Activated naive CD8-positive, alpha-beta T cell (primary cell): ENCODE measurements at regions not wholly inside any gene's neighbourhood (a gene's known extent, or its start where the extent isn't known, plus 50 kb on each side); places are given as distances from the start of the nearest gene placed in this dataset.

Experiments
- H3K27ac Mint-ChIP-seq: one replicate; pipeline ENCODE4 v1.8.0; 2021; ENCODE audit warnings: mixed read lengths
- H3K27me3 Mint-ChIP-seq: one replicate; pipeline ENCODE4 v1.8.0; 2021; ENCODE audit warnings: mixed read lengths
- H3K36me3 Mint-ChIP-seq: one replicate; pipeline ENCODE4 v1.8.0; 2021; ENCODE audit warnings: mixed read lengths
- H3K4me1 Mint-ChIP-seq: one replicate; pipeline ENCODE4 v1.8.0; 2021; ENCODE audit warnings: low read depth, mixed read lengths
- H3K4me3 Mint-ChIP-seq: one replicate; pipeline ENCODE4 v1.8.0; 2021; ENCODE audit warnings: mild to moderate bottlenecking, mixed read lengths
- H3K9me3 Mint-ChIP-seq: one replicate; pipeline ENCODE4 v1.8.0; 2021; ENCODE audit warnings: low read depth, mixed read lengths

DNA sequence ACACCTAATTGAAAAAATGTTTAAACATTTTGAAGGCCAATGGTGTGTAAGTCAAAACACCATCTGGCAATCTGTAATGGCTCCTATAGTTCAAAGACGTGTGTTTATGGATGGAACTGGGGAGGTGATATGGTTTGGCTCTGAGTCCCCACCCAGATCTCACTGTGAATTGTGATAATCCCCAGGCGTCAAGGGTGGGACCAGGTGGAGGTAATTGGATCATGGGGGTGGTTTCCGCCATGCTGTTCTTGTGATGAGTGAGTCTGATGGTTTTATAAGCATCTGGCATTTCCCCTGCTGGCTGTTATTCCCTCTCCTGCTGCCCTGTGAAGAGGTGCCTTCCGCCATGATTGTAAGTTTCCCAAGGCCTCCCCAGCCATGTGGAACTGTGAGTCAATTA lies 52.2 kb downstream of the ADRA2C start:
- no peaks in the 10 kb centered on the region for H3K36me3 Mint-ChIP-seq
- H3K4me1 Mint-ChIP-seq, result no peaks in the 10 kb centered on the region
- H3K4me3 Mint-ChIP-seq, result no peak overlapping the region
- H3K27me3 Mint-ChIP-seq, result no peaks in the 10 kb centered on the region
- H3K9me3 Mint-ChIP-seq, result no peaks in the 10 kb centered on the region
- H3K27ac Mint-ChIP-seq, result no peak overlapping the region

DNA sequence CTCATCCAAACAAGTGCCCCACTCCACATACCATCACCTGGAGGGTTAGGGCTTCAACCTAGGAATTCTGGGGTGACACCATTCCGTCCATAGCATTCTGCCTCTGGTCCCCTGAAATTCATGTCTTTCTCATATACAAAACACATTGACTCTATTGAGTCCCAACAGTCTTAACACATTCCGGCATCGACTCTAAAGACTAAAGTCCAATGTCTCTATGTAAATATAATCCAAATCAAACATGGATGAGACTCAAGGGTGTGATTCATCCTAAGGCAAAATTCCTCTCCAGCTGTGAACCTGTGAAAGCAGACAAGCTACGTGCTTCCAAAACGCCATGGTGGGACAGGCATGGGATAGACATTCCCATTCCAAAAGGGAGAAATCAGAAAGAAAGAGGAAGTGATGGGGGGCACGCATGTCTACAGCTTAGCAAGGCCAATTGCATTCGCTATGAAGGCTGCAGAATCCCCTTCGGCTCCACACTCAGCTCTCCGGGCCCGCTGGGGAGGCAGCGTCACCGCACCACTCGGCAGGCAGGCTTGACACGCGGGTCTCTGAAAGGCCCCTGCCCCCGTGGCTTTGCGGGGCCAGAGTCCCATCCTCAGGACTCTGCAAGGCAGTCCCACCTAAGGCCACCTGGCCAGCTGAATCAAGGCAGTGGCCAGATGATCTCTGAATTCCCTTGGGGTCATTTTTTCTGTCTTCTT lies 53.2 kb downstream of the ADRA2C start:
- no peak overlapping the region for H3K4me3 Mint-ChIP-seq
- no peak overlapping the region for H3K27ac Mint-ChIP-seq
- no peaks in the 10 kb centered on the region for H3K4me1 Mint-ChIP-seq
- no peaks in the 10 kb centered on the region for H3K36me3 Mint-ChIP-seq
- H3K9me3 Mint-ChIP-seq, result no peaks in the 10 kb centered on the region
- H3K27me3 Mint-ChIP-seq, result no peaks in the 10 kb centered on the region

DNA sequence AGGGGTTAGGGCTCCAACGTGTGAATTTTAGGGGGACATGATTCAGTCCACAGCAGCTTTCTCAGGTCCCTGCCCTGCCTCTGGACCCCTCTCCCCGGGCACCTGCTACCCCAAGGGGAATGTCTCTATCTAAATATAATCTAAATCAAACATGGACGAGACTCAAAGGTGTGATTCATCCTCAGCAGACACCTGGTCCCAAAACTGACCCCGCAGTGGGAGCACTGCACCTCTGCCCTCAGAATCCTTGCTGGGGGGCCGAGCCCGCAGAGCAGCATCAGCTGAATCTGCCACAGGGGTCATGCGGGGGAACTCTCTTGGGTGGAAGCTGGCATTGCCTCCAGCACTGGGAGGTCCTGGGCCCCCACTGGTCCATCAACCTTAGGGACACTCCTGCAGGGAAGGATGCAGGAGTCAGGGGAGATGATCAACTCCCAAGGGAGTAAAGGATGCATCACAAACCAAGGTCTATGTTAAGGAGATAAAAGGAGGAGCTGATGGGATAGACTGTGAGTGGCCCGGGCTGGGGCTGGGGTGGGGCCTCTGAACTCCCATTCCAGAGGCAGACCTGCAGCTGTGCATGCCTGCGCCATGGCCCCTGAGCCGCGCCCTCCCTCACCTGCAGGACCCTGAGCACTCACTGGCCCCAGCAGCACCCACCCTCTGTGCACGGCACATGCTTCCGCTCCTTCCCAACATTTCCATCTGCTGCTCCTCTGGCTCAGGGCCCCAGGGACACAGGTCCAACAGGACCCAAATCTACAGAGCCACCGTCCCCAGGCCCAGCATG lies 54.0 kb downstream of the ADRA2C start:
- Mint-ChIP-seq H3K36me3 (no peaks in the 10 kb centered on the region), H3K27ac (no peak overlapping the region), H3K9me3 (no peaks in the 10 kb centered on the region), H3K4me3 (no peak overlapping the region), H3K4me1 (no peaks in the 10 kb centered on the region), H3K27me3 (no peaks in the 10 kb centered on the region)

DNA sequence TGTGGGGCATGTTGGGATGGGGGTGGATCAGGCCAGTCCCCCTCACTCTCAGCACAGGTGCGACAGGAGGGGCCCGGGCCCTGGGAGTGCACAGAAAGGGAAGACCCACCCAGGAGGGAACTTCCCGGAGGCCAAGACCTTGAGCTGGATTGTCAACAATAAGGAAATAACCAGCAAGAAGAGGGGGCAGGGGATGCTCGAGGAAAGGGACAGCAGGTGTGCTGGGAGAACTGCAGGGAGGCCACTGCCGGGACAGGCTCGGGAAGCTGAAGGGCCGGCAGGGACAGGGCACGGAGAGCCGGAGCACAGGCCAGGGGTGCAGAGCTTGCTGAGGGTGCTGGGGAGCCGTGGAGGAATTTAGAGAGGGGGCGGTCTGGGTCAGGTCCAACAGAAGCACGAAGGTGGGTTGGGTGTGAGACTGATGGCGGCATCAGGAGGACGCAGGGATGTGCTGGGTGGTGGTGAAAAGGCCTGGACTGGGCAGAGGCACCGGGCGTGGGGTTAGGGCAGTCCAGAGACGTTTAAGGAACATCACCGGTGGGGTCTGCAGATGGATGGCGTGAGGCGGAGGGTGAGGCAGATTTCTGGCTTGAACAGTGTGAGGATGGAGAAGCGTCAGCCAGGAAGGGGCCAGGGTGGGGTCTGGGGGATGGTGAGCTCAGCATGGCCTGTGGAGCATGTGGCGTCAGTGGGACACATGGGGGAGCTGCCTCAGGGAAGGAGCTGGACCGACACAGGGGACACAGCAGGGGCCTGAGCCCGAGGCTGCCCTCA lies 54.8 kb downstream of the ADRA2C start:
- Mint-ChIP-seq H3K36me3 (no peaks in the 10 kb centered on the region), H3K4me3 (no peak overlapping the region), H3K27ac (no peak overlapping the region), H3K4me1 (no peaks in the 10 kb centered on the region), H3K9me3 (no peaks in the 10 kb centered on the region), H3K27me3 (no peaks in the 10 kb centered on the region)

DNA sequence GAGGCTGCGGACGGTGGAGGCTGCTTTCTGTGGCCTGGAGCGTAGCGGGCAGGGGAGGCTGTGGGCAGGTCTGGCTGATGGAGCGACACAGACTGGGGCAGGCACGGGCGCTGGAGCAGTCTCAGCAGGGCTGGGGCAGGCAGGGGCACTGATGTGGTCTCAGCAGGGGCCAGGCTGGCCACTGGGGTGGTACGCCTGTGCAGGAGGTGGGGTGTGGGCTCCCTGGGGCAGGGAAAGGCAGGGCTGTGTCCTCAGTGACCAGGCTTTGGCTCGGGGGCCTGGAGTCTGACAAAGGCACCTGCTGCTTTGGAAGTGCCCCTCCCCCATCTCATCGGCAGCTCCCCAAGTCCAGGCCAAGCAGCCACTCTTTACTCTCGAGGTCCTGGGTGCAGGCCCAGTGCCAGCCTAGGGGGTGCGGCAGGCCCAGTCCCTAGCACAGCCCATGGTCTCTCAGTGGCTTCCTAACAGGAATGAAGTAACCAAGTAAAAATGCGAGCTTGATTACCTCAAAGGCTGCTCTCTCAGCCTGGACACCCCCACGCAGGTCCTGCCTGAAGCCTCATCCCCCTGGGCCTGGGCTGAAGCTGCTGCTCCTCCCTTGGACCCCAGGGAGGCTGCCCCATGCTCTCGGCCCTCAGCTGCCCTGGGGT lies 55.5 kb downstream of the ADRA2C start:
- Mint-ChIP-seq H3K36me3 (no peaks in the 10 kb centered on the region), H3K4me3 (no peak overlapping the region), H3K9me3 (no peaks in the 10 kb centered on the region), H3K27ac (no peak overlapping the region), H3K27me3 (no peaks in the 10 kb centered on the region), H3K4me1 (no peaks in the 10 kb centered on the region)

DNA sequence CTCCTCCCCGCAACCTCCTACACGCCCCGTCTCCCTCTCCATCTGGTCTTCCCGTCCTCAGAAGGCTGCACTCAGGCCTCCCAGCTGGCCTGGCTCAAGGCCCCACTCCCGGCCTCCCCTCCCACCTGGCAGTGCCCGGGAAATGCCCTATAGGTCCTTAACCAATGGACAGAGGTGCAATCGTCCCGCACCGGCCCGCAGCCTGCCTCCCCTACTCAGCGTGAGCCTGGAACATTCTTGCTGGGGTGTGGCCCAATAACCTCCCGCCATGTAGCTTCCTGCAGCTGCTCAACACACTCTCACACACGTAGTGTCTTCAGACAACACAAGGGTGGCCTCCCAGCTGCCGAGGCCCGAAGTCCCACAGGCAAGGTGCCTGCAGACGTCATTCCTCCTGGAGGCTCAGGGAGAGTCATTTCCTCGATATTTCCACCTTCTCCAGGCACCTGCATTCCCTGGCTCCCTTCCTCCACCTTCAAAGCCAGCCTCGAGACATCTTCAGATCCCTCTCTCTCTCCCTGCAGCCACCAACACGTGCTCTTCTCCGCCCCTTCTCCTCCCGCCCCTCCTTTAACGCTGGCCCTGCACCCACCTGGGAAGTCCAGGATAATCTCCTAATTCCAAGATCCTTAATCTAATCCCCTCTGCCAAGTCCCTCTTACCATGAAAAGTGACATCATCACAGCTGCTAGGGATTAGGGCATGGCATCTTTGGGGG lies 56.2 kb downstream of the ADRA2C start:
- no peaks in the 10 kb centered on the region for H3K9me3 Mint-ChIP-seq
- H3K36me3 Mint-ChIP-seq, result no peaks in the 10 kb centered on the region
- no peak overlapping the region for H3K27ac Mint-ChIP-seq
- H3K4me1 Mint-ChIP-seq, result no peaks in the 10 kb centered on the region
- no peaks in the 10 kb centered on the region for H3K27me3 Mint-ChIP-seq
- no peak overlapping the region for H3K4me3 Mint-ChIP-seq

DNA sequence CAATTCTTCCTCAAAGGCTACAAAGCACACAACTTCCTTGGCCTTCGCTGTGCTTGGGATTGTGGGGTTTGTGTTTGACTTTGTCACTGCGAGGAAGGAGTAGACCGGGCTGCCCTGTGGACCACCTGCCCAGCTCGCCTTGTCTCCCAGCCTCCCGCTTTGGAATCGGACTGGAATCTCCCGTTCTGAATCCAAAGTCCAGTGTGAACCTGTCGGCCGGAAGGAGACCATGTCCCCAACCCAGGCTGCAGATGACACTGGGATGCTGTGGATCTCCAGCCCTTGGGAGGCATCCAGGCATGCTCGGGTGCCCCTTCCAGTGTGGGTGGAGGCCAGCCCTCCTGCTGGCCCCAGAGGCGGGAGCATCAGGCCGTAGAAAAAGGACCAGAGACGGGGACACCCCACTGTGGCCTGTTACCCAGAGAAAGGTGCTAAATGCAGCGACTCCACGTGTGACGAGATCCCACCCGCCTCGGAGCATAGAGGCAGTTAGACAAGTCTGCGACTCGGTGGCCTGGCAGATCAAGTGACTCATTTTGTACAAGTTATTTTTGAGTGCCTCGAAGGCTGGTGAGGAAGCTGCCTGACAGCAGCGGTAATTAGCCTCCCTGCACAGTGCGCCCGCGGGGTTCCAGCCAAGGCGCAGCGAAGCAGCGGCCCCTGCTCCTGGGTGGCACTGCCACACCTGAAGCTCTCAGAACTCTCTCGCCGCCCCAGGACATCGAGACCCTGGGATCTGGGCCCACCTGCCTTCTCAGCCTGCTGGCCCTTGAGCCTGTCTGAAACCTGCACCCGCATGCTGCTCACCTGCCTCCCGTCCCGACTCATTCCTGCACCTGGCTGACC lies 57.5 kb downstream of the ADRA2C start:
- Mint-ChIP-seq H3K4me3 (no peak overlapping the region), H3K27me3 (no peaks in the 10 kb centered on the region), H3K4me1 (no peaks in the 10 kb centered on the region), H3K27ac (no peak overlapping the region), H3K36me3 (no peaks in the 10 kb centered on the region), H3K9me3 (no peaks in the 10 kb centered on the region)

DNA sequence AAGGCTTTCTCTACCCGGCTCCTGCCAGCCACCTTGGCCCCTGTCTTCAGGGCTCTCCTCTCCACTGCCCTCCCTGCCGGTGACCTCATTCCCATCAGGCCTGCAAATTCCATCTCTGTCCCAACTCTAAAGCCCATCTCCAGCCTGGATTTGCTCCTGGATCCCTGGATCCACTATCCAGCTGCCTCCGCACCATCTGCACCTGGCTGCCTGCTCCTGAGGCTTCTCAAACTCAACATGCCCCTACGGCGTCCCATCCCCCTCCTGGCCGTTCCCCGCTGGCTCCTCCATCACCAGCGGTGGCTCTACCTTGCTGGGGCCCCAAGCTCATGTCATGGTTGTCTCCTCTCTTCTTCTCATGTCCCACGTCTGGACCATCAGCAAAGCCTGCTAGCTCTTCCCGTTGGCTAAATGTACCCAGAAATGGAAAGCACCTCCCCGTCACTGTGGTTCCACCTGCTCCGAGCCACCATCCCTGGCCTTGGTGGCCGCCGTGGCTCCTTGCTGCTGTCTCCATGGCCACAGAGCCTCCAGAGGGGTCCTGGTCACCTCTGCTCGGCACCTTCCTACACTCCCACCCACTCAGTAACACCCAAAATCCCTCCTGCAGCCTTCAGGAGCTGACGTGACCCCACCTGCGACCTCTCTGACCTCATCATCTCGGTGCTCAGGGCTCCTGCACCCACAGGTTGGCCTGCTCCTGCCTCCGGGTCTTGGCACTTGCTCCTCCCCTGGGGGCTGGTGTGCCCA lies 58.5 kb downstream of the ADRA2C start:
- H3K27ac Mint-ChIP-seq, result no peak overlapping the region
- no peaks in the 10 kb centered on the region for H3K36me3 Mint-ChIP-seq
- no peak overlapping the region for H3K4me3 Mint-ChIP-seq
- H3K27me3 Mint-ChIP-seq, result no peaks in the 10 kb centered on the region
- H3K4me1 Mint-ChIP-seq, result no peaks in the 10 kb centered on the region
- H3K9me3 Mint-ChIP-seq, result no peaks in the 10 kb centered on the region

DNA sequence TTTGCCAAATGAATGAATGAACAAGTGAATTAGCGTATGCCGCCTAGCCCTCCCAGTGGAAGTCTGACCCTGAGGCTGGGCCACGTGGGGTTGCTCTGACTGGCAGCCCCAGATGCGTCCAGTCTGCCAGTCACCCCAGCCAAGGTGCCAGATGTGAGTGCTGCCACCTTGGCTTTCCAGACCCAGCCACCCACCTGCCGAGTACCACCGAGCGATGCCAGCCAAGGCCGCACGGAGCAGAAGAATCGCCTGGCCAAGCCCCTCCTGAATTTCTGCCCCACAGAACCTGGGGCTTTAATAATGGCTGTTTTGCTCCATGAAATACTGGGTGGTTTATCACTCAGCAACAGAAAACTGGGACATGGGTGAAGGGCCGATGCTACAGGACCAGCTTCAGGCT lies 59.3 kb downstream of the ADRA2C start:
- Mint-ChIP-seq H3K4me3 (no peak overlapping the region), H3K9me3 (no peaks in the 10 kb centered on the region), H3K36me3 (no peaks in the 10 kb centered on the region), H3K27ac (no peak overlapping the region), H3K27me3 (no peaks in the 10 kb centered on the region), H3K4me1 (no peaks in the 10 kb centered on the region)

DNA sequence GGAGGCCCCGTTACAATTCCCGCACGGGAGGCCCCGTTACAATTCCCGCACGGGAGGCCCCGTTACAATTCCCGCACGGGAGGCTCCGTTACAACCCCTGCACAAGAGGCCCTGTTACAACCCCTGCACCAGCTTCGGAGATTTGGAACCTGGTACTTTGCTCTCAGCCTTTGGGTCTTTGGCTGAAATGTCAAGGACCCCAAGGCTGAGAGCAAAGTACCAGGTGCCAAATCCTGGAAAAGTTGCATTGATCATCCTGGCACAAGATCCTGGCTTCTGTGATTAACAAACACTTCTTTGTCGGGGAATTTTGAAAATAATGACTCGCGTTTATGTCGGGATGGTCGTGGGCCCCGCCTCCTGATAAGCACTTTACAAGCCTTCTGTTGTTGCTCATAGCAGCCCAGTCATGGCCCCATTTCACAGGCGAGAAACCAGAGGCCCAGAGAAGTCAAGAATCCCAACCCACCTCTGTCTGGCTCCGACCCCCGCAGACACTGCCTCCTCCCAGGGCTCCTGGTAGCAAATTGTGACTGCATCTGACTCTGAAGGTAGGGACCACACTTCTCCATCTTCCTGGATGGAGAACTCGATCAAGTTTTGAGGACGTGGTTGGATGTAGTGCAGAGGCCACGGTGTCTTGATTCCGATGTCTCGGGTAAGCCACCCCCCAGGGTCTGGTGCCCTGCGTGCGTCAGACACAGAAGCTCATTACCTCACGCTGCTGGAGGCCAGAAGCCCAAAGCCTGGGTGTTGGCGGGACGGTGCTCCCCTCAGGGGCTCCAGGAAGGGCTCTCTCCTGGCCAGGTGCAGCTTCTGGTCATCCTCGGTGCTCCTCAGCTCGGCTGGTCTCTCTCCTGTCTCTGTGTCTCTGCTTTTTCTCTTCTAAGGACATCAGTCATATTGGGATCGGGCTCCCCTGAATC lies 60.3 kb downstream of the ADRA2C start:
- Mint-ChIP-seq H3K36me3 (no peaks in the 10 kb centered on the region), H3K9me3 (no peaks in the 10 kb centered on the region), H3K4me3 (no peak overlapping the region), H3K4me1 (no peaks in the 10 kb centered on the region), H3K27me3 (no peaks in the 10 kb centered on the region), H3K27ac (no peak overlapping the region)

DNA sequence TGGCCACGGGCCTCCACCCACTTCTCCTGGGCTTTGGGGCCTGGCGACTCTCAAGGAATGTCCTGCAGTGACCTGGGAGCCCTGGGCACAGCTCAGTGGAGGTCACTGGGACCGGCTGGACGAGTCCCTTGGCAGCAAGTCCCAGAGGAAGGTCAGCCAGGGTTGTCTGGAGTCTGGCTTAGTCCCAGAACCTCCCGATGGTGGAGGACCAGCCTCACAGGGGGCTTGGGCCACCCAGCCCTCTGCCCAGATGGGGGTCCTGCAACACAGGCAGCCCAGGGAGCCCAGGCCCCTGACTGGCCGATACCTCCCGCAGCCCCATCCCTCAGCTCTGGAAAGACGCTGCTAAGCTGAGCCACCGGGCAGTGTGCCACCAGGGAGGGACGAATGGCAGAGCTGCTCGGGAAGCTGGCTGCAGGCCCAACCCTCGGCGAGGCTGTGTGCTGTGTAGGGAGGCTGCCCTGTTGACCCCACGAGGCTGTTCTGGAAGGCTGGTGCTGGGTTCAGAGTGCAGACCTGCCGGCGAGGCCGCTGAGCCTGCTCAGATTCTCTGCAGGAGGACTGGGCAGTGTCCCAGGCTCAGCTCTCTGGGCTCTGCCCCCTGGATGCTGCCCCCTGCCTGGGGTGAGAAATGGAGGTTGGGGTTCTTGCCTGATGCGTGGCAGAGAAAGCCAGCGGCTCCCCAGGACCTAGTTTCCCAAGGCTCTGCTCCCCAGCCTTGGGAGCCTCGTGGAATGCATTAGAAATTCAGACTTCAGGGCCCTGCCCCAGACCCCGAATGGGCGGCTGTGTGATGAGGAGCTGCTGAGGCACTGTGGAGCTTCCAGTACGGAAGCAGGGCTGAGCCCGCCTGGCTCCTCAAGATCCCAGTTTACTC lies 61.7 kb downstream of the ADRA2C start:
- Mint-ChIP-seq H3K9me3 (no peaks in the 10 kb centered on the region), H3K4me3 (no peak overlapping the region), H3K4me1 (no peaks in the 10 kb centered on the region), H3K27me3 (no peaks in the 10 kb centered on the region), H3K27ac (no peak overlapping the region), H3K36me3 (no peaks in the 10 kb centered on the region)

DNA sequence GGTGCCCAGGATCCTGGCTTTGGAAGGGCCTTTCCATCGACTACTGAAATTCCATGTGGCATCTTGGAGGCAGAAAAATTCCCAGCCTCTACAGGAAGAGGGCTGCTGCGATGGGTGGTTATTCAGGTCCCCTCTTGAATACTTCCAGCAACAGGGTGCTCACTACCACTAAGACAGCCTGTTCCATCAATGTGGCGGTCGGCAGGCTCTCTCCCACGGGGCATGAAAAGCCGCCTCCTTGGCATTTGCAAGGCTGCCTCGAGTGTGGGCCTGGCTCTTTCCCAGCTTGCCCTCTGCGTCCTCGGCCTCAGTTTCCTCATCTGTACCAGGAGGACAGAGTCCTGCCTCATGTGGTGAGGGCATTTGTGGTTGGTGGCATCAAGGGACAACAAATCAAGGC lies 62.4 kb downstream of the ADRA2C start:
- Mint-ChIP-seq H3K4me1 (no peaks in the 10 kb centered on the region), H3K36me3 (no peaks in the 10 kb centered on the region), H3K9me3 (no peaks in the 10 kb centered on the region), H3K27me3 (peaks cover 2% of the 10 kb centered on the region), H3K27ac (no peak overlapping the region), H3K4me3 (no peak overlapping the region)
